ENCODE measurements at regions not wholly inside any gene's neighbourhood (a gene's known extent, or its start where the extent isn't known, plus 50 kb on each side); places are given as distances from the start of the nearest gene placed in this dataset.

DNA sequence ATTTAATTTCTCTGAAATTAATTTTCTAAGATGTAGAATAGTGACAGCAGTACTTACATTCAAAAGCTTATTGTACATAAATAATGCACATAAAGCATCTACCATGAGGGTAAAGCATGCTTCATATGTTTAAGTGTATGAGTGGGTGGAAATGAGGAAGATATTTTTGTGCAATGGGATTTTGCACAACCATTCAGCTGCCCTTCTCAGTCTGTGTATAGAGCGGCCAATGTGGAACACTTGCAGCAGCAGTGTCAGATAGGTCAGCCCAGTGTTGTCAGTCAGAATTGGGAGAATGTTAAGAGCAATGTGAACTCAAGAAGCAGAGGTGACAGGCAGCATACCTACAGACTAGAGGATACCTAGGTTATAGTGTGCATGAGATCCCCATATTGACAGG, 72.5 kb upstream of the ATP2B1 start:
- no peak overlapping the region for H3K18ac ChIP-seq (ENCODE audit: insufficient read length, low read depth, low read length)
- no peak overlapping the region for H3K9ac ChIP-seq (ENCODE audit: extremely low read depth, insufficient read length, low read length)
- H4K5ac ChIP-seq (ENCODE audit: insufficient read length, low read depth, low read length), result no peak overlapping the region
- no peaks in the 10 kb centered on the region for H3K9me3 ChIP-seq (ENCODE audit: control insufficient read depth, low read depth, low read length)
- no peak overlapping the region for H3K4ac ChIP-seq (ENCODE audit: low read depth, low read length)
- H2BK120ac ChIP-seq (ENCODE audit: low read depth, low read length, poor library complexity, severe bottlenecking), result no peak overlapping the region
- H3K23ac ChIP-seq (ENCODE audit: insufficient read length, low read depth, low read length), result no peak overlapping the region
- no peaks in the 10 kb centered on the region for H3K23me2 ChIP-seq (ENCODE audit: insufficient read length, low read depth, low read length, poor library complexity, severe bottlenecking)
- Mint-ChIP-seq H3K9me3 (peaks cover 7 to 10% of the 10 kb centered on the region in 2 experiments), H3K4me1 (peaks cover 4 to 5% of the 10 kb centered on the region in 2 experiments), H3K27me3 (ENCODE audit: low read depth) (no peaks in the 10 kb centered on the region), H3K4me3 (no peak overlapping the region), H3K36me3 (ENCODE audit: insufficient read depth in 1 of 3, low read depth in 3 of 3) (peaks cover 3 to 10% (median 7%) of the 10 kb centered on the region in 3 experiments; a peak in 5 of 7 replicates), H3K27ac (no peak overlapping the region)
- WGBS (ENCODE audit: extremely low coverage, insufficient read length, low lambda C conversion rate), result no CpG with 5 or more reads among the region's 1 CpG
- no peaks in the 10 kb centered on the region for H3K4me1 ChIP-seq (ENCODE audit: insufficient read depth, low read length)
- no peak overlapping the region for H3K4me2 ChIP-seq (ENCODE audit: insufficient read depth, insufficient read length, low read length)
- H4K91ac ChIP-seq (ENCODE audit: insufficient read length, low read depth, low read length), result no peak overlapping the region
- no peak overlapping the region for H4K8ac ChIP-seq (replicated peaks; ENCODE audit: insufficient read length, low read depth, low read length)
- no peaks in the 10 kb centered on the region for H3K79me2 ChIP-seq (ENCODE audit: insufficient read depth, low read length)
- TF ChIP-seq, protein P1, sequence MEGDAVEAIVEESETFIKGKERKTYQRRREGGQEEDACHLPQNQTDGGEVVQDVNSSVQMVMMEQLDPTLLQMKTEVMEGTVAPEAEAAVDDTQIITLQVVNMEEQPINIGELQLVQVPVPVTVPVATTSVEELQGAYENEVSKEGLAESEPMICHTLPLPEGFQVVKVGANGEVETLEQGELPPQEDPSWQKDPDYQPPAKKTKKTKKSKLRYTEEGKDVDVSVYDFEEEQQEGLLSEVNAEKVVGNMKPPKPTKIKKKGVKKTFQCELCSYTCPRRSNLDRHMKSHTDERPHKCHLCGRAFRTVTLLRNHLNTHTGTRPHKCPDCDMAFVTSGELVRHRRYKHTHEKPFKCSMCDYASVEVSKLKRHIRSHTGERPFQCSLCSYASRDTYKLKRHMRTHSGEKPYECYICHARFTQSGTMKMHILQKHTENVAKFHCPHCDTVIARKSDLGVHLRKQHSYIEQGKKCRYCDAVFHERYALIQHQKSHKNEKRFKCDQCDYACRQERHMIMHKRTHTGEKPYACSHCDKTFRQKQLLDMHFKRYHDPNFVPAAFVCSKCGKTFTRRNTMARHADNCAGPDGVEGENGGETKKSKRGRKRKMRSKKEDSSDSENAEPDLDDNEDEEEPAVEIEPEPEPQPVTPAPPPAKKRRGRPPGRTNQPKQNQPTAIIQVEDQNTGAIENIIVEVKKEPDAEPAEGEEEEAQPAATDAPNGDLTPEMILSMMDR (conservative IDR thresholded peaks at IDR 0.05), result no peak
- H3T11ph ChIP-seq (ENCODE audit: low read length), result no peak overlapping the region
- H2BK5ac ChIP-seq (ENCODE audit: insufficient read length, low read length), result no peak overlapping the region
- H2BK20ac ChIP-seq (ENCODE audit: low read depth, low read length, poor library complexity, severe bottlenecking), result no peak overlapping the region
- H2BK15ac ChIP-seq (ENCODE audit: low read depth, low read length), result no peak overlapping the region
- DNase-seq, result no peak
- H3K56ac ChIP-seq (ENCODE audit: insufficient read length, low read depth, low read length), result no peak overlapping the region
- H2BK12ac ChIP-seq (ENCODE audit: insufficient read length, low read depth, low read length), result no peak overlapping the region
- no peak overlapping the region for H2AFZ ChIP-seq (ENCODE audit: low read length)
- H2AK5ac ChIP-seq (ENCODE audit: insufficient read length, low read length), result no peak overlapping the region
- no peak overlapping the region for H3K14ac ChIP-seq (ENCODE audit: insufficient read depth, low read length)
- no peaks in the 10 kb centered on the region for H3K27me3 ChIP-seq (ENCODE audit: insufficient read depth, low read length)
- no peak overlapping the region for H3K27ac ChIP-seq (ENCODE audit: insufficient read length, low read depth, low read length)
- H3K79me1 ChIP-seq (ENCODE audit: insufficient read depth, low read depth, low read length, poor library complexity, severe bottlenecking), result no peaks in the 10 kb centered on the region
- no peaks in the 10 kb centered on the region for H4K20me1 ChIP-seq (ENCODE audit: control insufficient read depth, insufficient read depth, insufficient read length)

Measured in H9 (cell line).